M059J (cell line): ENCODE measurements at regions not wholly inside any gene's neighbourhood (a gene's known extent, or its start where the extent isn't known, plus 50 kb on each side); places are given as distances from the start of the nearest gene placed in this dataset.

Experiments
- DNase-seq: peaks from one replicate; pipeline ENCODE4 v3.0.0-alpha.2; 2012; ENCODE audit warnings: low read depth

GRCh38 chr9:89554307-89555035 lies 50.3 kb upstream of the GADD45G start:
- DNase-seq = no peak

DNA sequence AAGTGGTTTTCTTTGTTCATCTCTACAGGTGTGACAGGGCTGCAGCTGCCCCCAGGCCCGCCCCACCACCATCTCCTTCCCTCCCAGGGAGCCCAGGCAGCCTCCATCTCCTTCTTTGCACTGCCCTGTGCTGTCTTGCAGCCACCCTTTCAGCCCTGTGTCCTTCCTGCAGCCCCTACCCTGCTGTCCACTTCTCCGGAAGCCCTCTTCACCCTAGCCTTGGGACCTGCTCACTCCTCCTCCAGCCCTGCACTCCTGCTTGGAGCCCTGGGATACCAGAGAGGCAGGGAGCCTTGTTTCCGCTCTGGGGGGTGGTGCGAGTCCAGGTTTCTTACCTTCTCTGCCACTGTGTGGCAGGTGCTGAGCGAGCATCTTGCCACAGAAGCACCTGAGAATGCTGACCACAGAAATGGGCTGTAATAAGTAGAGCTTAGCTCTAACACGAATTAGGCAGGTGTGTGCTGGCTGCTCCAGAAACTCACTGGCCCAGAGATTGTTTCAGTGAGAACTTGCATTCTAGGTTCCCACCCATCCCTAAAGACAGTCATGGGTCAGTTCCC lies 51.3 kb upstream of the GADD45G start:
- DNase-seq = no peak

DNA sequence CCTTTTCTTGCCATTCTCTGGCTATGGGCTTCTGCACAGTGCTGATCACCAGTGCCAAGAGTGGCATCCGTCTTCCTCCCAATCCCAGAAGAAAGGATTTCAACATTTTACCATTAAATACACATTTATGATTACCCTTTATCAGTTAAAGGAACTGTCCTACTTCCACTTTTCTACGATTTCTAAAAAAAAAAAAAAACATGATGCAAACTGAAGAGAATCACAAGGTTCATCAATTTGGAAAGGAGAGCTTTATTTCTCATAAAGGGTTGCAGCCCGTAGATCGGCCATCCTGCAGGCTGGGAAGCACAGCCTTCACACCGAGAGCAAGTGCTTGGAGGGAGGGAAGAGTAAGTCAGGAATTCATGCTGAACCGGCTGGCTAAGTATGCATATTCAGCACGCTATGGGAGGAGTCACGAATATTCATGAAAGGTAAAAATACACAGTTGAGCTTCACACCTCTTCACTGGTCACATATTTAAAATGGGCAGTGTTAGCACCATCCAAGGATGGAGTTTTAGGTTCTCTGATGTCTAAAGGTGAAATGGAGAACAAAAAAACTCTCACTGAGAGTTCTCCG lies 52.5 kb upstream of the SEMA4D start:
- no peak for DNase-seq

DNA sequence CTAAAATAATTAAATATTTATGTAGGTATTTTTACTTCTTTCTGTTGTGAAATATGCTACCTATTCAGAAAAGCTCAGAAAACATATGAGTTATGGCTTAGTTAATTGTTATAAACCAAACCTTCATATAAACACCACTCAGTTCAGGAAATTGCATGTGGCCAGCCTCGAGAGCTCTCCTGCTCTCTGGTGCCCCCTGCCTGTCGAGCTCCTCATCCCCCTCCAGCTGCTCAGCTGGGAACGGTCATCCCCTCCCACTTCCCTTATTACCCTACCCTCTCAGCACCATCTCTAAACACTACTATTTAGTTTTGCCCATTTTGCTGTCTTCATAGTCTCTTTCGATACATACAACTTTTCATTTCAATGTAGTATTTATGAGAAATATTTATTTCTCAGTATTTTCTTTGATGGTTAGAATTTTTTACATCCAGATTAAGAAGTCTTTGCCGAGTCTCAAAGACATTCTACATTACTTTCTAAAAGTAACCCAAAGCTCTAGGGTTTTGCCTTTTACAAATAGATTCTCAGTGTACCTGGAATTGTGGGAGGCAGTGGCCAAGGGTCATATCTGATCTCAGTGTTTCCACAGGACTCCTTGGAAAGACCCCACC lies 51.2 kb upstream of the SEMA4D start:
- peak; percentile 69 for DNase-seq

DNA sequence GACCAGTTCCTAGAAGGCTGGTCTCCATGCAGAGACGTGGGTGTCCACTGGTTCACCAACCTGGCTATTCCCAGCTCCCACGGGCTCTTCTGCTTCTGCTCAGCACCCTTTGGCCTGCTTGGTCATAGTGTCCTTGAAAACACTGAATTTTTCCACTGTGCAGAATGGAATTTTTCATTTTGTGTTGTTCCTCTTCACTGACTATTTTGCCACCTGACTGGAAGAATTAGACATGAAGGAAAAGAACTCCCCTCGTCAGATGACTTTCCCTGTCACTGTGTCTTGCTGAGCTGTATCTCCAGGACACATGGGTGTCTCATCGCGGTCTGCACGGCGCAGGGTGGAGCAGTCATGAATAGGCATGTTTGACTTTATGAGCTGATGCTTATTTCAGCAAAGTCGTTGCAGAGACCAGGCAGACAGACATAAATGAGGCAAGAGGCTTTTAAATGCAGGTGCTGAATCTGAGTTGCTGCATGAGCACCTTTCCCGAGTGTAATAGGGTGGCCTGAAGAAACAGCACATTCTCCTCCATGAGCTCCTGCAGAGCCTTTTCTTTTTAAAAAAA lies 50.2 kb upstream of the SEMA4D start:
- DNase-seq = no peak
